ENCODE measurements at regions not wholly inside any gene's neighbourhood (a gene's known extent, or its start where the extent isn't known, plus 50 kb on each side); places are given as distances from the start of the nearest gene placed in this dataset.

DNA sequence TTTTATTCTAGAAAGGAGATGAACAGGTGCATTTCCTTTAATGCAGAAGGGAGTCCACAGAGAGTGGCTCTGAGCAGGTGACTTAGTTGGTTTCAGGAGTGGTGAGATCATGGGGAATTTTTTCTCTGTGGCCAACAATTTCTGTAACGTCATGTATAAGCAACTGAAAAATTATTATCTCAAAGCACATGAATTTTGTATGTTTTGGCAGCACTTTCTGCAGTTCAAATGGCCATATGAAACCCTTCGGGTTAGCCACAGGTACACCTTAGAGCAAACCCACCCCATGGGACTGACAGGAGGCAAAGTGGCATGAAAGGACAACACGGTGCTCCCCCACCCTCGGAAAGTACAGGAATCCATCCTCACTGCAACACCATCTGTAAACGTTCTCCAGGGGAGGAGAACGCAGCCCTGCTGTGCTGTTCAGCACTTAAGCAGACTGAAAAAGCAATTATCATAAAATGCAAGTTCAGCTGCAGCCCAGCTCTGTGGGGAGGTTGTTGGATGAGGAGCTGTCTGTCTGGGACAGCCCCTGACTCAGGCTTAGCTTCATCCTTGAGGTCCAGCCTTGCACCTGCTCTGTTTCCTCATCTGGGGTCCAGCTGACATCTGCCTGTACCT lies 55.8 kb upstream of the CLDN14 start:
- TF ChIP-seq, protein P1, sequence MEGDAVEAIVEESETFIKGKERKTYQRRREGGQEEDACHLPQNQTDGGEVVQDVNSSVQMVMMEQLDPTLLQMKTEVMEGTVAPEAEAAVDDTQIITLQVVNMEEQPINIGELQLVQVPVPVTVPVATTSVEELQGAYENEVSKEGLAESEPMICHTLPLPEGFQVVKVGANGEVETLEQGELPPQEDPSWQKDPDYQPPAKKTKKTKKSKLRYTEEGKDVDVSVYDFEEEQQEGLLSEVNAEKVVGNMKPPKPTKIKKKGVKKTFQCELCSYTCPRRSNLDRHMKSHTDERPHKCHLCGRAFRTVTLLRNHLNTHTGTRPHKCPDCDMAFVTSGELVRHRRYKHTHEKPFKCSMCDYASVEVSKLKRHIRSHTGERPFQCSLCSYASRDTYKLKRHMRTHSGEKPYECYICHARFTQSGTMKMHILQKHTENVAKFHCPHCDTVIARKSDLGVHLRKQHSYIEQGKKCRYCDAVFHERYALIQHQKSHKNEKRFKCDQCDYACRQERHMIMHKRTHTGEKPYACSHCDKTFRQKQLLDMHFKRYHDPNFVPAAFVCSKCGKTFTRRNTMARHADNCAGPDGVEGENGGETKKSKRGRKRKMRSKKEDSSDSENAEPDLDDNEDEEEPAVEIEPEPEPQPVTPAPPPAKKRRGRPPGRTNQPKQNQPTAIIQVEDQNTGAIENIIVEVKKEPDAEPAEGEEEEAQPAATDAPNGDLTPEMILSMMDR (conservative IDR thresholded peaks at IDR 0.05; ENCODE audit: low read depth, low read length), result no peak
- no peak for TF ChIP-seq EZH2 (IDR thresholded peaks at IDR 0.05; ENCODE audit: borderline replicate concordance, low read depth, low read length, poor library complexity, severe bottlenecking)

All from A673 (cell line).